Fibroblast of lung (primary cell): ENCODE measurements at regions not wholly inside any gene's neighbourhood (a gene's known extent, or its start where the extent isn't known, plus 50 kb on each side); places are given as distances from the start of the nearest gene placed in this dataset.

ENCODE experiments used
- DNase-seq, 2 donors: peaks; one replicate each; pipeline versions ENCODE4 v3.0.0 to v3.0.0-alpha.2; 2010; ENCODE audit warnings: low read depth in 2 of 2
- H2AFZ ChIP-seq: 2 replicates; pipeline ENCODE4 v1.5.1; 2012; ENCODE audit warnings: low read length, control low read depth, inconsistent platforms
- H3K27ac ChIP-seq: 2 replicates; pipeline ENCODE4 v1.5.1; 2011; ENCODE audit warnings: low read length, control low read depth; ENCODE audit not compliant: insufficient read depth
- H3K27me3 ChIP-seq: 2 replicates; pipeline ENCODE4 v1.5.1; 2011; ENCODE audit warnings: mild to moderate bottlenecking, low read length; ENCODE audit not compliant: control insufficient read depth, insufficient read depth
- H3K36me3 ChIP-seq: 2 replicates; pipeline ENCODE4 v1.5.1; 2011; ENCODE audit warnings: low read length; ENCODE audit not compliant: control insufficient read depth, insufficient read depth
- H3K4me1 ChIP-seq: 2 replicates; pipeline ENCODE4 v1.5.1; 2011; ENCODE audit warnings: low read length; ENCODE audit not compliant: control insufficient read depth, insufficient read depth; ENCODE audit errors: extremely low read depth
- H3K4me2 ChIP-seq: 2 replicates; pipeline ENCODE4 v1.5.1; 2011; ENCODE audit warnings: low read length, control low read depth; ENCODE audit not compliant: insufficient read depth; ENCODE audit errors: extremely low read depth
- H3K4me3 ChIP-seq, 4 experiments: fragments of 200-600 bp in 1 of 4; sonication (generic) in 1 of 4; replicated peaks in 1 of 4; 2 replicates each; pipeline ENCODE4 v1.5.1; 2011 to 2016; ENCODE audit warnings: low read length in 4 of 4, low read depth in 3 of 4, mild to moderate bottlenecking in 3 of 4, control low read depth in 2 of 4, inconsistent platforms in 1 of 4, mixed read lengths in 1 of 4; ENCODE audit not compliant: insufficient read depth in 1 of 4; ENCODE audit errors: control extremely low read depth in 1 of 4
- H3K79me2 ChIP-seq: 2 replicates; pipeline ENCODE4 v1.5.1; 2012; ENCODE audit warnings: mild to moderate bottlenecking, low read length, inconsistent platforms; ENCODE audit not compliant: control insufficient read depth, insufficient read depth
- H3K9ac ChIP-seq: 2 replicates; pipeline ENCODE4 v1.5.1; 2011; ENCODE audit warnings: mild to moderate bottlenecking, low read length, control low read depth; ENCODE audit not compliant: insufficient read depth
- H3K9me3 ChIP-seq: 2 replicates; pipeline ENCODE4 v1.5.1; 2012; ENCODE audit warnings: low read depth, low read length; ENCODE audit not compliant: control insufficient read depth, insufficient read depth
- H4K20me1 ChIP-seq: 2 replicates; pipeline ENCODE4 v1.5.1; 2011; ENCODE audit warnings: low read length; ENCODE audit not compliant: control insufficient read depth, insufficient read depth; ENCODE audit errors: extremely low read depth
- CTCF ChIP-seq, 2 donors: IDR thresholded peaks in 1 of 2; conservative IDR thresholded peaks in 1 of 2; 1 replicate in 1 of 2; 2 replicates in 1 of 2; pipeline ENCODE4 v1.5.1; 2011 to 2012; ENCODE audit warnings: low read length in 2 of 2, control low read depth in 1 of 2, inconsistent platforms in 1 of 2, low read depth in 1 of 2, mild to moderate bottlenecking in 1 of 2
- EZH2 ChIP-seq: IDR thresholded peaks from 2 replicates; pipeline ENCODE4 v1.5.1; 2012; ENCODE audit warnings: low read length, control low read depth, mild to moderate bottlenecking; ENCODE audit errors: missing control alignments

- Histone ChIP-seq H3K36me3 (no peaks in the 10 kb centered on the region), H3K4me1 (no peaks in the 10 kb centered on the region), H3K27me3 (no peaks in the 10 kb centered on the region), H3K79me2 (no peaks in the 10 kb centered on the region), H3K27ac (no peak overlapping the region), H3K9ac (no peak overlapping the region), H3K9me3 (no peaks in the 10 kb centered on the region), H2AFZ (no peak overlapping the region), H3K4me2 (no peak overlapping the region), H3K4me3 (no peak overlapping the region), H4K20me1 (no peaks in the 10 kb centered on the region)
- DNase-seq, result no peak
- no peak for TF ChIP-seq EZH2
- no peak for TF ChIP-seq CTCF (conservative IDR thresholded peaks at IDR 0.05 in 1 of 2, IDR thresholded peaks at IDR 0.05 in 1 of 2; ENCODE audit: low read depth in 1 of 2, low read length in 2 of 2)
These were observed 588.3 kb upstream of the TMPRSS15 start for GRCh38 chr21:18991846-18992245.

DNA sequence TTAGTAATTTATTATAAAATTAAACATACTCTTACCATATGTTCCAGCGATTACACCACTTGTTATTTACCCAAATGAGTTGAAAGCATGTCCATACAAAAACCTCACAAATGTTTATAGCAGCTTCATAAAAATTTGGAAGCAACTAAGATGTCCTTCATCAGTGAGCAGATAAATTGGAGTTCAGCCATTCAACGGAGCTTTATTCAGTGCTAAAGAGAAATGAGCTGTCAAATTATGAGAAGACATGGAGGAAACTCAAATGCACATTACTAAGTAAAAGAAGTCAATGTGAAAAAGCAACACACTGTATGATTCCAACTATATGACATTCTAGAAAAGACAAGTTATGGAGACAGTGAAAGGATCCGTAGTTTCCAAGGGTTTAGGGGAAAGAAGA lies 606.7 kb upstream of the TMPRSS15 start:
- Histone ChIP-seq H3K36me3 (no peaks in the 10 kb centered on the region), H3K4me1 (no peaks in the 10 kb centered on the region), H3K27me3 (no peaks in the 10 kb centered on the region), H3K9ac (no peak overlapping the region), H3K9me3 (no peaks in the 10 kb centered on the region), H3K4me3 (no peak overlapping the region), H4K20me1 (no peaks in the 10 kb centered on the region), H3K79me2 (no peaks in the 10 kb centered on the region), H2AFZ (no peak overlapping the region), H3K27ac (no peak overlapping the region), H3K4me2 (no peak overlapping the region)
- no peak for DNase-seq
- TF ChIP-seq CTCF (conservative IDR thresholded peaks at IDR 0.05 in 1 of 2, IDR thresholded peaks at IDR 0.05 in 1 of 2; ENCODE audit: low read depth in 1 of 2, low read length in 2 of 2), result no peak
- no peak for TF ChIP-seq EZH2

GRCh38 chr21:19010996-19011395 lies 607.4 kb upstream of the TMPRSS15 start:
- Histone ChIP-seq H3K9me3 (no peaks in the 10 kb centered on the region), H3K27ac (no peak overlapping the region), H3K36me3 (no peaks in the 10 kb centered on the region), H3K4me2 (no peak overlapping the region), H3K4me1 (no peaks in the 10 kb centered on the region), H3K9ac (no peak overlapping the region), H3K79me2 (no peaks in the 10 kb centered on the region), H2AFZ (no peak overlapping the region), H3K4me3 (no peak overlapping the region), H4K20me1 (no peaks in the 10 kb centered on the region), H3K27me3 (no peaks in the 10 kb centered on the region)
- no peak for TF ChIP-seq EZH2
- TF ChIP-seq CTCF (conservative IDR thresholded peaks at IDR 0.05 in 1 of 2, IDR thresholded peaks at IDR 0.05 in 1 of 2; ENCODE audit: low read depth in 1 of 2, low read length in 2 of 2), result no peak
- DNase-seq, result no peak
